ENCODE measurements at regions not wholly inside any gene's neighbourhood (a gene's known extent, or its start where the extent isn't known, plus 50 kb on each side); places are given as distances from the start of the nearest gene placed in this dataset.

DNA sequence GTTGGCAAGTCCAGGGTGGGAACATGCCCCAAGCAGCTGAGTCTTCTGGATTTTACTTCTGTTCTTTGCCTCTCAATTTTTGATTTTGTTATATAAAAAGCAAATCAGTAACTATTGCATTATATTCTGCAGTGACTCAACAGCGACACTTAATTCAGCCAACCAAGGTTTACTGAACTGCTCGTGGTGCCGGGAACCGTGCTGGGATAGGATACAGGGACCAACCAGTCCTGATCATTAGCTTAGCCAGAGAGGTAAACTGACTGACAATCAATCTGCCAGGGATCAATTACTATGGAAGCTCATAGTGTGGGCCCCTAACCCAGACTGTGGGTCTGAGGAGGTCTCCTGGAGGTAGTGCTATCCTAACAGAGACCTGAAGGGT is 68.4 kb upstream of the ZNF281 start:
- DNase-seq, result no peak
- Histone ChIP-seq H3K27ac (no peak overlapping the region), H3K4me3 (no peak overlapping the region), H3K36me3 (no peaks in the 10 kb centered on the region), H3K4me1 (peaks cover 0 to 3% (median 0%) of the 10 kb centered on the region in 4 donors), H3K9me3 (no peaks in the 10 kb centered on the region), H3K27me3 (no peaks in the 10 kb centered on the region)
- TF ChIP-seq POLR2A (IDR thresholded peaks at IDR 0.05) (no peak), POLR2AphosphoS5 (IDR thresholded peaks at IDR 0.05) (no peak), EP300 (IDR thresholded peaks at IDR 0.05; ENCODE audit: low read depth) (no peak)
- TF ChIP-seq, protein P1, sequence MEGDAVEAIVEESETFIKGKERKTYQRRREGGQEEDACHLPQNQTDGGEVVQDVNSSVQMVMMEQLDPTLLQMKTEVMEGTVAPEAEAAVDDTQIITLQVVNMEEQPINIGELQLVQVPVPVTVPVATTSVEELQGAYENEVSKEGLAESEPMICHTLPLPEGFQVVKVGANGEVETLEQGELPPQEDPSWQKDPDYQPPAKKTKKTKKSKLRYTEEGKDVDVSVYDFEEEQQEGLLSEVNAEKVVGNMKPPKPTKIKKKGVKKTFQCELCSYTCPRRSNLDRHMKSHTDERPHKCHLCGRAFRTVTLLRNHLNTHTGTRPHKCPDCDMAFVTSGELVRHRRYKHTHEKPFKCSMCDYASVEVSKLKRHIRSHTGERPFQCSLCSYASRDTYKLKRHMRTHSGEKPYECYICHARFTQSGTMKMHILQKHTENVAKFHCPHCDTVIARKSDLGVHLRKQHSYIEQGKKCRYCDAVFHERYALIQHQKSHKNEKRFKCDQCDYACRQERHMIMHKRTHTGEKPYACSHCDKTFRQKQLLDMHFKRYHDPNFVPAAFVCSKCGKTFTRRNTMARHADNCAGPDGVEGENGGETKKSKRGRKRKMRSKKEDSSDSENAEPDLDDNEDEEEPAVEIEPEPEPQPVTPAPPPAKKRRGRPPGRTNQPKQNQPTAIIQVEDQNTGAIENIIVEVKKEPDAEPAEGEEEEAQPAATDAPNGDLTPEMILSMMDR (IDR thresholded peaks at IDR 0.05), result no peak
- intact Hi-C loops (cut with DNase I; ENCODE audit: low total_unique reads) (no loop called here), in situ Hi-C loops (cut with MboI; ENCODE audit: low pct_ligation_motif_present in 1 of 4, low pct_unique_long_range_greater_than_20kb in 1 of 4, low sequenced_read_pairs in 3 of 4) (loop anchor here (25.0 kb wide), 3 partner anchors 191 to 791 kb away; no protein-coding TSS in a partner anchor)
- 92 to 95% methylated on average over 2 to 4 of the region's 4 CpGs for WGBS, 2 donors (ENCODE audit: low coverage in 1 of 2)

DNA sequence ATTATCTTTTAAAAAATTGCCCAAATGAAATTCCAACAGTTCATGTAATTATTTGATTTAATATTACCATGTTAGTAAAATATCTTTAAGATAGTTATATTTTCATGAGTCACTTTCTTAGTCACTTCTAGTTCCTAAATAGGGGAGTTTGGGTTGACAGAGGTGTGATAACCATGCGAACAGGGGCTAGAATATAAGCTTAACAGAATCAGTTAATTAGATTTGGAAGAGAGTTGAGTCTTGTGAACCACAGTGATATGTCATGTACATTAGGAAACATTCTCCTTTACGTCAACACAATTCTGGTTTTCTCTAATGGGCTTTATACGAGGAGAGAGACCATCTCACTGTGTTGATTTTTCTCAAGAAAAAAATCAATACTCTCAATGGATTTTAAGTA is 64.8 kb upstream of the ZNF281 start:
- H3K27ac ChIP-seq, result no peak overlapping the region
- H3K27me3 ChIP-seq, result no peaks in the 10 kb centered on the region
- no peak for DNase-seq
- peaks cover 0 to 3% (median 0%) of the 10 kb centered on the region in 4 donors for H3K4me1 ChIP-seq
- intact Hi-C loops (cut with DNase I; ENCODE audit: low total_unique reads), result no loop called here
- no peaks in the 10 kb centered on the region for H3K9me3 ChIP-seq
- WGBS, 2 donors (ENCODE audit: low coverage in 1 of 2), result 79% methylated on average over 3 of the region's 3 CpGs
- in situ Hi-C loops (cut with MboI; ENCODE audit: low pct_ligation_motif_present in 1 of 4, low pct_unique_long_range_greater_than_20kb in 1 of 4, low sequenced_read_pairs in 3 of 4), result loop anchor here (25.0 kb wide), 3 partner anchors 187 to 787 kb away; no protein-coding TSS in a partner anchor
- H3K36me3 ChIP-seq, result no peaks in the 10 kb centered on the region
- H3K4me3 ChIP-seq, result no peak overlapping the region
- TF ChIP-seq POLR2AphosphoS5 (IDR thresholded peaks at IDR 0.05) (no peak), POLR2A (IDR thresholded peaks at IDR 0.05) (no peak), EP300 (IDR thresholded peaks at IDR 0.05; ENCODE audit: low read depth) (no peak)
- TF ChIP-seq, protein P1 (IDR thresholded peaks at IDR 0.05), result no peak

DNA sequence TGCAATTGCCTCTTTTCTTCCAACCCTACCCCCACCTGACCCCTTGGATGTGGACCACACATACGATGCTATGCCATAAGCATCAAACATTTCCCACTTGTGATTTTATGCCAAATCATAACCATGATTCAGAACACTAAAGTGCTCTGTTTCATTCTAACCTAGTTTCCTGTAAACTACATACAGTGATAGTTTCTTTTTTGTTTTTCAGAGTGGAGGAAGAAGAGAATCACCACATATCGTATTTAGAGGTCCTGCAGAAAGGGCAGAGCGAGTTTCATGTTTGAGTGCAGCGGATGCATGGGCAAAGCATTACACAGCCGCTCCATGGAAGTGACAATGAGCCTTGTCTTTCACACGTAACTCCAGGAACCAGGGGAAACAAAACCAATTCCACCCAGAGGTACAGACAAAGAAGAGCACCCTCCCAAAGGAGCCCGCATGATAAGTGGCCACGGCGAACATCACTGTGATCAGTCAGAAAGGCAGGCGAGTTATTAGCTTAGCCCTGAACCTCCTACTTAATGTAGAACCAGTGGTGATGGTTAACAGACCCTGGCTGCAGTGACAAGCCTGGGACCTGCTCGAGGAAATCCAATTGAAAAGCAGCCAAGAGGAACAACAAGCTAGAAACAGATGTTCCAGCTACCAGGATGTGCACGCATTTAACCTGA is 64.0 kb upstream of the ZNF281 start:
- TF ChIP-seq, protein P1 (IDR thresholded peaks at IDR 0.05), result no peak
- TF ChIP-seq EP300 (IDR thresholded peaks at IDR 0.05; ENCODE audit: low read depth), result no peak
- no peak for TF ChIP-seq POLR2AphosphoS5 (IDR thresholded peaks at IDR 0.05)
- no peak for TF ChIP-seq POLR2A (IDR thresholded peaks at IDR 0.05)
- no peak for DNase-seq
- in situ Hi-C loops (cut with MboI; ENCODE audit: low pct_ligation_motif_present in 1 of 4, low pct_unique_long_range_greater_than_20kb in 1 of 4, low sequenced_read_pairs in 3 of 4) (no loop called here), intact Hi-C loops (cut with DNase I; ENCODE audit: low total_unique reads) (no loop called here)
- WGBS, 2 donors (ENCODE audit: low coverage in 1 of 2), result 47 to 53% methylated on average over 4 to 12 of the region's 12 CpGs
- H3K36me3 ChIP-seq, result no peaks in the 10 kb centered on the region
- no peak overlapping the region for H3K27ac ChIP-seq
- H3K4me1 ChIP-seq, result peaks cover 0 to 3% (median 0%) of the 10 kb centered on the region in 4 donors
- no peak overlapping the region for H3K4me3 ChIP-seq
- H3K27me3 ChIP-seq, result no peaks in the 10 kb centered on the region
- H3K9me3 ChIP-seq, result no peaks in the 10 kb centered on the region

DNA sequence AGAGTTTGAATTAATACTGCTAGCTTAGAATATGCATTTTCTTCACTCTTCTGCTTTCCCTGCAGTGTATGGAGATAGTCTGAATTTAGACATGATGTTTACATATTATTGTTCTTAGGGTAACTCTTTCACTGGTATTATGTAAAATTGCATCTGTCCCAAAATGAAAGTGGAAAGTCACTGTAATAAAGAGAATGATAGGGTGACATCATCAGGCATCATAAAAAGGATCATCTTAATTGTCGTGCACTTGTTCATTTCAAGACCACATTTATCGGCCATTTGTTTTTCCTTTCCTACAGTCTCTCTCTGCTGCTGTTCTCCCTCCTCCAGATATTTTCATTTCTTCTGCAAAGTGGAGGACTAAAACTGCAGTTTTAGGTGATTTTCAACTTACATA is 61.9 kb upstream of the ZNF281 start:
- H3K36me3 ChIP-seq, result no peaks in the 10 kb centered on the region
- no peak overlapping the region for H3K27ac ChIP-seq
- in situ Hi-C loops (cut with MboI; ENCODE audit: low pct_ligation_motif_present in 1 of 4, low pct_unique_long_range_greater_than_20kb in 1 of 4, low sequenced_read_pairs in 3 of 4), result no loop called here
- no peak for DNase-seq
- no peaks in the 10 kb centered on the region for H3K9me3 ChIP-seq
- peaks cover 0 to 3% (median 0%) of the 10 kb centered on the region in 4 donors for H3K4me1 ChIP-seq
- intact Hi-C loops (cut with DNase I; ENCODE audit: low total_unique reads), result no loop called here
- no peak overlapping the region for H3K4me3 ChIP-seq
- no peaks in the 10 kb centered on the region for H3K27me3 ChIP-seq
- WGBS, 2 donors (ENCODE audit: low coverage in 1 of 2), result 57 to 73% methylated on average over 2 of the region's 2 CpGs
- TF ChIP-seq EP300 (IDR thresholded peaks at IDR 0.05; ENCODE audit: low read depth), result no peak

All from transverse colon (tissue), 4 donors.